Posterior cingulate gyrus (tissue), 11 donors: ENCODE measurements at regions not wholly inside any gene's neighbourhood (a gene's known extent, or its start where the extent isn't known, plus 50 kb on each side); places are given as distances from the start of the nearest gene placed in this dataset.

ENCODE experiments used
- DNase-seq, 10 donors: peaks; one replicate each; pipeline versions ENCODE4 v3.0.0 to v3.0.0-alpha.2; 2020 to 2021; ENCODE audit warnings: mixed read lengths in 3 of 10
- intact Hi-C: fragments of 100-400 bp; cut with DNase I; formaldehyde crosslinking; loops from one replicate; pipeline ENCODE4 v1.15.1; 2023

- DNase-seq, result no peak
- intact Hi-C loops, result no loop called here
Measured at GRCh38 chr2:226583715-226584114, 215.9 kb downstream of the IRS1 start.

GRCh38 chr2:226581661-226582060 is 218.0 kb downstream of the IRS1 start:
- DNase-seq, result no peak
- intact Hi-C loops, result no loop called here

- DNase-seq, result no peak
- intact Hi-C loops, result no loop called here
Measured at GRCh38 chr2:226581004-226581403, 218.6 kb downstream of the IRS1 start.

DNA sequence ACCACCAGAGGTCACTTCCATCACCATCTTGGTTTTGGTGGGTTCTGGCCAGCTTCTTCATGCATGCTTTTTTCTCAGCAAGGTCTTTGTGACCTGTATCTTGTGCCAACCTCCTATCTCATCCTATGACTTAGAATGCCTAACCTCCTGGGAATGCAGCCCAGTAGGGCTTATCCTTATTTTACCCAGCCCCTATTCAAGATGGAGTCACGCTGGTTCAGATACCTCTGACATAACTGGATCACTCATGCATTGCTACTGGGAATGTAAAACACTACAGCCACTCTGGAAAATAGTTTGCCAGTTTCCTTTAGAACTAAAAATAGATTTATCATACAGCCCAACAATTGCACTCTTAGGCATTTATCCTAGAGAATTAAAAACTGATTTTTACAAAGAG is 219.2 kb downstream of the IRS1 start:
- intact Hi-C loops, result no loop called here
- DNase-seq, result no peak

DNA sequence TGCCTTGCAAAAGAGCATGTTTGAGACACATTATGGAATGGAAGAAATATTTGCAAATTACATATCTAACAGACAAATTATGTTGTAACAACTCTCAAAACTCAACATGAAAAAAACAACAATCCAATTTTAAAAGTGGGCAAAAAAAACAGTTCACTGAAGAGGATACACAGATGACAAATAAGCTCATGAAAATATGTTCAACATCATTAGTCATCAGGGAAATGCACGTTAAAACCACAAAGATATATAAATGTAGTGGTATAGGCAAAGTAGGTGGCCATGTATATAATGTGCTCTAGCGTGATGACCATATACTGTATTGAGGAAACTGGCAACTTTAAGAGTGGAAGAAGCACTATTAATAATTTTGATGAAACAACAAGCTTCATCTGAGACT is 220.1 kb downstream of the IRS1 start:
- intact Hi-C loops, result no loop called here
- no peak for DNase-seq

DNA sequence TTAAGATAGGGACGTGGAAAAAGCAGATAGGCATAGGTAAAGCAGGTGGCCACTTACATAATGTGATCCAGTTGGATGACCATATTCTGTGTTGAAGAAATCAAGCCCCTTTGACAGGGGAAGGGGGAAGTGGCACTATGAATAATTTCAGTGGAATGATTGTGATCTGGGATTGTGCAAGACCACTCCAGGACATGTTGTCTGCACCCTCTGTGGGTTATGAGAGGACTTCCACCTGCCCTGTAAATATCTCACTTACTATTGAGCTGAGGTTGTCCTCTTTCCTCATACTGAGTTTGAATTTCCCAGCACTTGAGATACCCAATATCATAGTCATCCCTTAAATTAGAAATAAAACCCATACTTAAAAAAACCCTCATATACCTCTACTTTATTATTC is 220.7 kb downstream of the IRS1 start:
- no peak for DNase-seq
- intact Hi-C loops, result no loop called here

DNA sequence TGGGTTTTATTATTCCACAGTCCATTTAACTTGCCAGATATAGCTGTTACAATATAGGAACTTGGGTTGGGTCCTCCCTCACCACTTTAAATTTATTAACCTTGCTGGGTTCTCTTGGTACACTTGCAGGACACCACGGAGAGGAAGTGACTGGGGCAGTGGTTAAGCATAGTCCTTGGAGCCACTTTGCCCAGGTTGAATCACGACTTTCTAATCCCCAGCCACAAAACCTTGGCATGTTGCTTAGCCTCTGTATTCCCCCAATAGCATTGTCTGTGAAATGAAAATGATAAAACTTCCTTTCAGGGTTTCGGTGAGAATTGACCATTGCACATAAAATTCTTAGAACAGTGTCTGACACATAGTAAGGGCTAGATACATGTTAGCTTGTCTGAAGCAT is 221.2 kb downstream of the IRS1 start:
- DNase-seq, result no peak
- intact Hi-C loops, result no loop called here

GRCh38 chr2:226575928-226576327 is 223.7 kb downstream of the IRS1 start:
- intact Hi-C loops, result no loop called here
- no peak for DNase-seq

GRCh38 chr2:226573158-226573557 is 226.5 kb downstream of the IRS1 start:
- no peak for DNase-seq
- intact Hi-C loops, result no loop called here

GRCh38 chr2:226564667-226565066 is 235.0 kb downstream of the IRS1 start:
- DNase-seq, result no peak
- intact Hi-C loops, result no loop called here

DNA sequence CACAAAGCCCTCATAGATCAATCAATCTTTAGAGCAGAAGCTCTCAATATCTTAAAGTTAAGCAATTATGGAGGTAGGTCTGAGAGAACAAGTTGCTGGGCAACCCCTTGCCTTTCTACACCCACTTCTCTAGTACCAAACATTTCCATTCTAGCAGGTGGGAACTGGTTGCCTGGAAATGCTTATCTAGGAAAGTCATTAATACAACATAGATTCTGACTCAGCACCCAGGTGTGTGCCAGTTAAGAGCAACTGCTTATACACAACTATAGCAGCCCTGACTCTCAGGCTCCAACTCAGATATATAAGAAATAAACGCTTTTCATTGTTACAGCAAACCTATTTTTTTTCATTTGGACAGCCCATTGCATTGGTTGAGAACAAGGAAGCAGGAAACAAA is 237.7 kb downstream of the IRS1 start:
- intact Hi-C loops, result no loop called here
- no peak for DNase-seq

DNA sequence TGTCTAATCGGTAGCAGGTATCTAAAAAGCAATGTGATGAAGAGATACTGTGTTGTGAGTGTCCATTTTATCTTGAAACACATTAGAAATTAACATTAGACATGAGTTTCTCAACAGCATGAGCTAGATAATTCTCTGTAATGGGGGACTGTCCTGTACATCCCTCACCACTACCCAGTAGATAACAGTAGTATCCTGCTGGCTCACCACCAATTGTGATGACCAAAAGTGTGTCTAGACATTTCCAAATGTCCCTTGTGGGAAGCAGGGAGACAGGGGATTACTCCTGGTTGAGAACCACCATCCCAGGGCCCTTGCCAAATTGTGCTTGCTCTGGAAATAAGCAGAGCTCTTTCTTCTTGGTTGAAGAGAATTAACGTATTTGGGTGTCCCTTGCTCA is 239.3 kb downstream of the IRS1 start:
- intact Hi-C loops, result no loop called here
- no peak for DNase-seq

GRCh38 chr2:226559536-226559935 is 240.1 kb downstream of the IRS1 start:
- DNase-seq, result no peak
- intact Hi-C loops, result no loop called here

DNA sequence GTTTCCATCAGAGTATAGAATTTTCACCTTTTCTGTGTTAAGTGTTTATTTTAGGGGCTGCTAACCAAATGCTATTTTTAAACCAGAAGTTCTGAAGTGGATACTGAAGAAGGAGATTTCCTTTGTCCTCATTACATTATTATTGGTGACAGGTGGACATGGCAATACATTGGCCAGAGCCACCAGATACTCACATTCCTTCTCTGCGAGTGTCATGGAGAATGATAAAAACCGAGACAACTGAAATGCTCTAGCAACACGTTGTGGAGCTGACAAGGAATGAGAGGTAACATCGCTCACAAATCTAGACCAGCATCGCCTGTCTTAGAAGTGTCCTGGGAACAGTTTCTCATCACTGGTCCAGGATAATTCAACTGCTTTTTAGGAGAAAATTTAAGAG is 241.2 kb downstream of the IRS1 start:
- intact Hi-C loops, result no loop called here

GRCh38 chr2:226556050-226556449 is 243.6 kb downstream of the IRS1 start:
- intact Hi-C loops, result no loop called here
- DNase-seq, result no peak

More for the DNA sequence above, 241.2 kb downstream of the IRS1 start:
- DNase-seq, result no peak

DNA sequence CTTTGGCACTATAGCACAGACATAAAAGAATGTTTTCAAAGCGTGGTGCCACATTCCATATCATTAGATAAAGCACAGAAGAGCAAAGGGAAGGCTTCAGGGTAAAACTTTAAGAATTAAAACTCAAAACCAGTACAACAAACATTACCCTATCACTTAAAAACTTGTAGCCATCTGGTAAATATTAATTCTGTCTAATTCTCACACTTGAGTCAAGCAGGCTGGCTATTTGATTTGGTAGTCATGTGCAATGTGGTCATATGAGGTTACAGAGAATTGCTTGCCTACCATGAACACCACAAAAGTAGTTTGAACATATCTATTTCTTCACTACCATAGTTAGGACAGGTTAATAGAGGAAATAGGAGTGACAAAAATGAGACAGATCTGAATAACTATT is 244.9 kb downstream of the IRS1 start:
- DNase-seq, result no peak
- intact Hi-C loops, result no loop called here

GRCh38 chr2:226553333-226553732 is 246.3 kb downstream of the IRS1 start:
- intact Hi-C loops, result no loop called here
- no peak for DNase-seq

DNA sequence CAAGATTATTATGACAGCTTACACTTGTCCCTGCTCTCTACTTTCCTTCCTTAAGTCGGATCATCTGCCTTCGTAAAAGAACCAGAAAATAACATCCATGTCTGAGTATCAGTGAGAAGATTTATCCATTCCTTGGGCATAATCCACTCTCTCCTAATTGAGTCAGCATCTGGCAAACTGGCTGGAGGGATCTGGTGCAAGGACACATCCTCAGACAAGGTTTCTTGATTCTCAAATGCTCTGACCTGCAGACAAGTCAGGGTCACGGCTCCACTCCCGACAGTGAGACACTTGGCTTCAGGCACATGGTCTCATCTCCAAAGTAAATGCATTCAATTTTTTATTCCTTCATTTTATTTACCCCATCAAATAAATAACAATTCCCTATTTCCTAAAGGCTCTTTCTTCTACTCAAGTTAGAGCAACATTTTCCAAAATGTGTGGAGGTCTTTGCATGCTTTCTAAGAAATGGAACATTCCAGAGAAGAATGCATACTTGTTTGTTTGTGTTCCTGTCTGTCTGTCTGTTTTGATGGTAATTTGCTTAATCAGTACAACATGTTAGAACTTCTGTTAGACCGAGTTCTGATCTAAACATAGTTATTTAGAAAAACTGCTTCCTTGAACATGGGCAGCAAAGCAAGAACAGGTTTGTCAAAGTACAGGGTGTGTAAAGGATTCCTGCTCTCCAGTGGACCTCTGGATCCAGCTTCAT is 246.9 kb downstream of the IRS1 start:
- intact Hi-C loops, result no loop called here

GRCh38 chr2:226551522-226552250 is 247.9 kb downstream of the IRS1 start:
- DNase-seq, result no peak
- intact Hi-C loops, result no loop called here

More for the DNA sequence above, 246.9 kb downstream of the IRS1 start:
- peak in 1 of 10 donors; percentile 47 for DNase-seq

DNA sequence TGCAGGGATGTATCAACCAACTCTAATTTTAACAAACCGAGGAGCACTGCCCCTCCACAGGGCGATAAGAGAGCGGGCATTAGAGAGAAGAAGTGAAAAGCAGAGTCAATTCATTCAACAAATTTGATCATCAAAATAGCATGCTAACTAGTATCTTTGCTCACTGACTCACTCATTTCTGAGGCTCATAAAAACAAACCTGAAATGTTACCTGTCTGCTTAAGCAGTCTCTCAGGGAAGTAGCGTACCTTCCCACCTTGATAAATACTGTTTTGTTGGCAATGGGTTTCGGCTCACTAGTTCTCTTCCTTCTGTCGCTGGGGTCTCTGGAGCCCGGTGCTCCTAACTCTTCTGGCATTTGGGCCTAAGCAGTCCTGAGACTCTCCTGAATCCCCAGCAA is 248.8 kb downstream of the IRS1 start:
- no peak for DNase-seq
- intact Hi-C loops, result no loop called here

DNA sequence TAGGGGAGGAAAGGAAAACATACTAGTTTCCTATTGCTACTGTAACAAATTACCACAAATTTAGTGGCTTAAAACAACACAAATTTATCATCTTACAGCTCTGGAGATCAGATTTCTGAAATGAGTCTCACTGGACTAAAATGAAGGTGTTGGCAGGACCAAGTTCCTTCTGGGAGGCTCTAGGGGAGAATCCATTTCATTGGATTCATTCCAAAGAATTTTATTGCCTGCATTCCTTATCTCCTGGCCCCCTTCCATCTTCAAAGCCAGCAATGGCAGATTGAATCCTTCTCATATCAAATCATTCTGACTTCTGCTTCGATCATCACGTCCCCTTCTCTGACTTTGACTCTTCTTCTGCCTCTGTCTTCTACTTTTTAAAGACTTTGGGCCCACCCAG is 250.9 kb downstream of the IRS1 start:
- intact Hi-C loops, result no loop called here
- no peak for DNase-seq

DNA sequence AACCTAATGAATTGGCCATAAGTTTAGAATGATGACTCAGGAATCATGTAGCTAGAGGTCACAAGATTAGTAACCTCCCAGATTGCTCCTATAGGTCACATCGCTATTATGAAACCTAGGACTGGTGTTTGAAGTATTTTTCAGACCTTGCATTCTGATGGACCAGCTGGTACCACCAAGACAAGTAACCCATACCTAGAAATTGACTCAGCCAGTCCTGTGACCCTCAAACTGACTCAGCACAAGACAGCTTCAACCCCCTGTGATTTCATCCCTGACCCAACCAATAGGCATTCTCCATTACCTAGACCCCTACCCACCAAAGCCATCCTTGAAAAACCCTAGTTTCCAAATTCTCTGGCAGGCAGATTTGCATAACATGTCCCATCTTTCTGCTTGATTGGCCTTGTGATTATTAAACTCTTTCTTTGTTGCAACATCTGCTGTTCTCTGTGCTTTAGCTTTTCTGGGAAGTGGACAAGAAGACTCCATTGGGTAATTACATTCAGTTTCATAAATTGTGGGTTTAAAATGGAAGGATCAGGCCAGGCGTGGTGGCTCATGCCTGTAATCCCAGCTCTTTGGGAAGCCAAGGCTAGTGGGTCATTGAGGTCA is 254.9 kb downstream of the IRS1 start:
- no peak for DNase-seq
- intact Hi-C loops, result no loop called here
